ENCODE measurements at regions not wholly inside any gene's neighbourhood (a gene's known extent, or its start where the extent isn't known, plus 50 kb on each side); places are given as distances from the start of the nearest gene placed in this dataset.

DNA sequence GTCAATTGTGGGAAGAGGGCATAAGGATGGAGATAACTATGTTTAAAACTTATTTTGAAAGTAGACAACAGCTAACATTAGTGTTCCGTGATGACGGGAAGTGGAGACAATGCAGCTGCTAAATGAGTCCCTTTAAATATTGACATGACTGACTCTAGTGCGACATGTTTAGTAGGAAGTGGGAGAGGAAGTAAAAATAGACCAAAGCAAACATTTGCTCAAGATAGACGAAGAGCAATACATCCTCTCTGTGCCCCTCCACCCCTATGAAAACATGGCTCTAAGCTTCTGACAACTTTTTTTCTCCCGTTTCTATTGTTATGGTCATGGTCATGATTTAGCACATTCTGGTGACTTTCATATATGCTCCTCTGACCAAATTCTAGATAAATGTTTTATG is 60.0 kb upstream of the HMCN1 start (continued):
- no peak for TF ChIP-seq ZSCAN30 (CRISPR knock-in tag; IDR thresholded peaks at IDR 0.05)
- no peak for TF ChIP-seq ZBED4 (CRISPR knock-in tag; IDR thresholded peaks at IDR 0.05; ENCODE audit: borderline replicate concordance)
- peak; percentile 91; the same call in 1 of the 2 replicates for TF ChIP-seq FOXJ3 (CRISPR knock-in tag; IDR thresholded peaks at IDR 0.05; ENCODE audit: borderline replicate concordance)
- TF ChIP-seq, protein P1, sequence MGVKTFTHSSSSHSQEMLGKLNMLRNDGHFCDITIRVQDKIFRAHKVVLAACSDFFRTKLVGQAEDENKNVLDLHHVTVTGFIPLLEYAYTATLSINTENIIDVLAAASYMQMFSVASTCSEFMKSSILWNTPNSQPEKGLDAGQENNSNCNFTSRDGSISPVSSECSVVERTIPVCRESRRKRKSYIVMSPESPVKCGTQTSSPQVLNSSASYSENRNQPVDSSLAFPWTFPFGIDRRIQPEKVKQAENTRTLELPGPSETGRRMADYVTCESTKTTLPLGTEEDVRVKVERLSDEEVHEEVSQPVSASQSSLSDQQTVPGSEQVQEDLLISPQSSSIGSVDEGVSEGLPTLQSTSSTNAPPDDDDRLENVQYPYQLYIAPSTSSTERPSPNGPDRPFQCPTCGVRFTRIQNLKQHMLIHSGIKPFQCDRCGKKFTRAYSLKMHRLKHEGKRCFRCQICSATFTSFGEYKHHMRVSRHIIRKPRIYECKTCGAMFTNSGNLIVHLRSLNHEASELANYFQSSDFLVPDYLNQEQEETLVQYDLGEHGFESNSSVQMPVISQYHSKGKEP (CRISPR knock-in tag; IDR thresholded peaks at IDR 0.05) = no peak
- peak; percentile 97 for TF ChIP-seq ZNF609 (CRISPR knock-in tag; IDR thresholded peaks at IDR 0.05; ENCODE audit: borderline replicate concordance)
- TF ChIP-seq KAT8 (CRISPR knock-in tag; IDR thresholded peaks at IDR 0.05) = peak; percentile 76
- no peak for TF ChIP-seq ZNF598 (CRISPR knock-in tag; IDR thresholded peaks at IDR 0.05; ENCODE audit: borderline replicate concordance)
- no peak for TF ChIP-seq CENPT (CRISPR knock-in tag; IDR thresholded peaks at IDR 0.05; ENCODE audit: low read depth)
- no peak for TF ChIP-seq NFRKB (IDR thresholded peaks at IDR 0.05)
- no peak for TF ChIP-seq ZNF451 (CRISPR knock-in tag; IDR thresholded peaks at IDR 0.05)
- TF ChIP-seq, protein P2, sequence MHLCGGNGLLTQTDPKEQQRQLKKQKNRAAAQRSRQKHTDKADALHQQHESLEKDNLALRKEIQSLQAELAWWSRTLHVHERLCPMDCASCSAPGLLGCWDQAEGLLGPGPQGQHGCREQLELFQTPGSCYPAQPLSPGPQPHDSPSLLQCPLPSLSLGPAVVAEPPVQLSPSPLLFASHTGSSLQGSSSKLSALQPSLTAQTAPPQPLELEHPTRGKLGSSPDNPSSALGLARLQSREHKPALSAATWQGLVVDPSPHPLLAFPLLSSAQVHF (CRISPR knock-in tag; IDR thresholded peaks at IDR 0.05) = no peak
- no peak for TF ChIP-seq U2AF2 (IDR thresholded peaks at IDR 0.05; ENCODE audit: low read depth, low read length)
- no peak for TF ChIP-seq ARNTL (CRISPR knock-in tag; IDR thresholded peaks at IDR 0.05)
- TF ChIP-seq RBM39 (IDR thresholded peaks at IDR 0.05; ENCODE audit: low read depth, low read length, poor library complexity, severe bottlenecking) = no peak
- no peak for TF ChIP-seq IKZF1 (IDR thresholded peaks at IDR 0.05)
- TF ChIP-seq KDM2A (CRISPR knock-in tag; IDR thresholded peaks at IDR 0.05; ENCODE audit: borderline replicate concordance, low read depth) = no peak
- TF ChIP-seq GATAD2A (CRISPR knock-in tag; IDR thresholded peaks at IDR 0.05) = peak; percentile 86
- no peak for TF ChIP-seq ZNF17 (CRISPR knock-in tag; IDR thresholded peaks at IDR 0.05)
- no peak for TF ChIP-seq ZNF3 (CRISPR knock-in tag; IDR thresholded peaks at IDR 0.05)
